Central memory CD8-positive, alpha-beta T cell (primary cell): ENCODE measurements at regions not wholly inside any gene's neighbourhood (a gene's known extent, or its start where the extent isn't known, plus 50 kb on each side); places are given as distances from the start of the nearest gene placed in this dataset.
"Not testable (repeated sequence)": the region's sequence is repeated elsewhere in the genome, so short reads cannot be mapped to it uniquely, and the experiment has no call there.

Experiments
- ATAC-seq: fragments of 150-1000 bp; cut with Tn5 transposase; replicated peaks from 2 replicates; pipeline ENCODE4 v1.10.0; 2022; ENCODE audit warnings: mild to moderate bottlenecking, moderate FRiP score, moderate number of reproducible peaks; ENCODE audit not compliant: poor library complexity, severe bottlenecking; ENCODE audit errors: extremely low read depth
- DNase-seq, 2 donors: peaks; one replicate each; pipeline ENCODE4 v3.0.0; 2021; ENCODE audit warnings: low spot score in 2 of 2
- H3K27ac Mint-ChIP-seq: one replicate; pipeline ENCODE4 v1.8.0; 2022; ENCODE audit warnings: low read depth, mild to moderate bottlenecking, moderate library complexity, mixed read lengths
- H3K27me3 Mint-ChIP-seq: one replicate; pipeline ENCODE4 v1.8.0; 2022; ENCODE audit warnings: mixed read lengths
- H3K36me3 Mint-ChIP-seq: one replicate; pipeline ENCODE4 v1.8.0; 2022; ENCODE audit warnings: mild to moderate bottlenecking, moderate library complexity, mixed read lengths; ENCODE audit not compliant: insufficient read depth
- H3K4me1 Mint-ChIP-seq: one replicate; pipeline ENCODE4 v1.8.0; 2022; ENCODE audit warnings: mixed read lengths
- H3K4me3 Mint-ChIP-seq: one replicate; pipeline ENCODE4 v1.8.0; 2022; ENCODE audit warnings: mild to moderate bottlenecking, moderate library complexity, mixed read lengths
- H3K9me3 Mint-ChIP-seq: one replicate; pipeline ENCODE4 v1.8.0; 2022; ENCODE audit warnings: mixed read lengths

- H3K4me3 Mint-ChIP-seq, H3K36me3 Mint-ChIP-seq, H3K27ac Mint-ChIP-seq, H3K4me1 Mint-ChIP-seq, H3K9me3 Mint-ChIP-seq, DNase-seq, ATAC-seq: not testable (repeated sequence)
- H3K27me3 Mint-ChIP-seq = peaks cover 45% of the 10 kb centered on the region
These were observed 136.6 kb downstream of the HNRNPD start for GRCh38 chr4:82237142-82237541.

- Mint-ChIP-seq H3K36me3 (no peaks in the 10 kb centered on the region), H3K9me3 (no peaks in the 10 kb centered on the region), H3K4me1 (no peaks in the 10 kb centered on the region), H3K4me3 (no peak overlapping the region), H3K27me3 (peaks cover 63% of the 10 kb centered on the region), H3K27ac (no peak overlapping the region)
- DNase-seq (no peak), ATAC-seq (no peak)
These were observed 138.4 kb downstream of the HNRNPD start for GRCh38 chr4:82235346-82235745.

GRCh38 chr4:82232891-82233290, 140.9 kb downstream of the HNRNPD start:
- peaks cover 1% of the 10 kb centered on the region for H3K36me3 Mint-ChIP-seq
- H3K9me3 Mint-ChIP-seq = no peaks in the 10 kb centered on the region
- no peak for ATAC-seq
- H3K4me3 Mint-ChIP-seq = no peak overlapping the region
- H3K4me1 Mint-ChIP-seq = no peaks in the 10 kb centered on the region
- H3K27me3 Mint-ChIP-seq = peaks cover 87% of the 10 kb centered on the region
- DNase-seq = no peak
- no peak overlapping the region for H3K27ac Mint-ChIP-seq

- peaks cover 1% of the 10 kb centered on the region for H3K36me3 Mint-ChIP-seq
- DNase-seq (no peak), ATAC-seq (no peak)
- H3K27ac Mint-ChIP-seq = no peak overlapping the region
- peaks cover 90% of the 10 kb centered on the region for H3K27me3 Mint-ChIP-seq
- H3K4me1 Mint-ChIP-seq = no peaks in the 10 kb centered on the region
- no peaks in the 10 kb centered on the region for H3K9me3 Mint-ChIP-seq
- H3K4me3 Mint-ChIP-seq = no peak overlapping the region
These were observed 142.0 kb downstream of the HNRNPD start for GRCh38 chr4:82231806-82232205.

- no peak overlapping the region for H3K27ac Mint-ChIP-seq
- no peak for ATAC-seq
- H3K9me3 Mint-ChIP-seq = no peaks in the 10 kb centered on the region
- peaks cover 1% of the 10 kb centered on the region for H3K36me3 Mint-ChIP-seq
- peaks cover 82% of the 10 kb centered on the region for H3K27me3 Mint-ChIP-seq
- H3K4me3 Mint-ChIP-seq = no peak overlapping the region
- H3K4me1 Mint-ChIP-seq = no peaks in the 10 kb centered on the region
- no peak for DNase-seq
These were observed 143.5 kb downstream of the HNRNPD start for GRCh38 chr4:82230306-82230705.

- Mint-ChIP-seq H3K36me3 (peaks cover 1% of the 10 kb centered on the region), H3K4me3 (no peak overlapping the region), H3K9me3 (no peaks in the 10 kb centered on the region), H3K27ac (no peak overlapping the region), H3K4me1 (peaks cover 6% of the 10 kb centered on the region), H3K27me3 (peaks cover 51% of the 10 kb centered on the region)
- DNase-seq = no peak
- no peak for ATAC-seq
These were observed 148.8 kb downstream of the HNRNPD start for GRCh38 chr4:82225030-82225429.

- no peaks in the 10 kb centered on the region for H3K36me3 Mint-ChIP-seq
- peaks cover 44% of the 10 kb centered on the region for H3K27me3 Mint-ChIP-seq
- ATAC-seq (peak; percentile 60), DNase-seq (no peak)
- H3K9me3 Mint-ChIP-seq = no peaks in the 10 kb centered on the region
- H3K4me3 Mint-ChIP-seq = no peak overlapping the region
- no peak overlapping the region for H3K27ac Mint-ChIP-seq
- peaks cover 6% of the 10 kb centered on the region for H3K4me1 Mint-ChIP-seq
These were observed 150.1 kb downstream of the HNRNPD start for GRCh38 chr4:82223715-82224114.

GRCh38 chr4:82219346-82219745, 154.4 kb downstream of the HNRNPD start:
- H3K4me3 Mint-ChIP-seq = no peak overlapping the region
- H3K36me3 Mint-ChIP-seq = no peaks in the 10 kb centered on the region
- ATAC-seq (no peak), DNase-seq (no peak)
- H3K27ac Mint-ChIP-seq = no peak overlapping the region
- no peaks in the 10 kb centered on the region for H3K9me3 Mint-ChIP-seq
- peaks cover 10% of the 10 kb centered on the region for H3K27me3 Mint-ChIP-seq
- peaks cover 6% of the 10 kb centered on the region for H3K4me1 Mint-ChIP-seq

GRCh38 chr4:82217986-82218715, 155.6 kb downstream of the HNRNPD start:
- no peak for ATAC-seq
- no peak overlapping the region for H3K27ac Mint-ChIP-seq

GRCh38 chr4:82216219-82216618, 157.6 kb downstream of the HNRNPD start:
- Mint-ChIP-seq H3K27ac (no peak overlapping the region), H3K4me3 (no peak overlapping the region), H3K4me1 (peaks cover 4% of the 10 kb centered on the region), H3K36me3 (no peaks in the 10 kb centered on the region), H3K27me3 (peaks cover 15% of the 10 kb centered on the region), H3K9me3 (no peaks in the 10 kb centered on the region)
- ATAC-seq (no peak), DNase-seq (no peak)

More at GRCh38 chr4:82217986-82218715, 155.6 kb downstream of the HNRNPD start:
- H3K4me1 Mint-ChIP-seq = peaks cover 4% of the 10 kb centered on the region
- peaks cover 10% of the 10 kb centered on the region for H3K27me3 Mint-ChIP-seq
- no peak for DNase-seq
- no peaks in the 10 kb centered on the region for H3K9me3 Mint-ChIP-seq
- H3K4me3 Mint-ChIP-seq = no peak overlapping the region
- no peaks in the 10 kb centered on the region for H3K36me3 Mint-ChIP-seq

- DNase-seq = no peak
- Mint-ChIP-seq H3K4me1 (peaks cover 4% of the 10 kb centered on the region), H3K27ac (no peak overlapping the region), H3K9me3 (no peaks in the 10 kb centered on the region), H3K36me3 (no peaks in the 10 kb centered on the region), H3K4me3 (no peak overlapping the region), H3K27me3 (peaks cover 20% of the 10 kb centered on the region)
- ATAC-seq = no peak
These were observed 158.0 kb downstream of the HNRNPD start for GRCh38 chr4:82215800-82216199.

- H3K27me3 Mint-ChIP-seq = peaks cover 16% of the 10 kb centered on the region
- DNase-seq = no peak
- no peak overlapping the region for H3K27ac Mint-ChIP-seq
- no peak overlapping the region for H3K4me3 Mint-ChIP-seq
- peaks cover 4% of the 10 kb centered on the region for H3K4me1 Mint-ChIP-seq
- no peaks in the 10 kb centered on the region for H3K36me3 Mint-ChIP-seq
- H3K9me3 Mint-ChIP-seq = no peaks in the 10 kb centered on the region
- no peak for ATAC-seq
These were observed 158.8 kb downstream of the HNRNPD start for GRCh38 chr4:82215039-82215438.

- DNase-seq (no peak), ATAC-seq (peak; percentile 68)
- peaks cover 4% of the 10 kb centered on the region for H3K4me1 Mint-ChIP-seq
- H3K27me3 Mint-ChIP-seq = peaks cover 10% of the 10 kb centered on the region
- no peaks in the 10 kb centered on the region for H3K36me3 Mint-ChIP-seq
- H3K27ac Mint-ChIP-seq = no peak overlapping the region
- H3K9me3 Mint-ChIP-seq = no peaks in the 10 kb centered on the region
- no peak overlapping the region for H3K4me3 Mint-ChIP-seq
These were observed 160.0 kb downstream of the HNRNPD start for GRCh38 chr4:82213485-82214417.
